H9 (cell line): ENCODE measurements at regions not wholly inside any gene's neighbourhood (a gene's known extent, or its start where the extent isn't known, plus 50 kb on each side); places are given as distances from the start of the nearest gene placed in this dataset.

Experiments used
- DNase-seq: peaks from one replicate; pipeline ENCODE4 v3.0.0-alpha.2; 2017
- H2AFZ ChIP-seq: one replicate; pipeline ENCODE4 v1.6.1; 2013; ENCODE audit warnings: mild to moderate bottlenecking, low read length, control low read depth, moderate library complexity
- H2AK5ac ChIP-seq: 2 replicates; pipeline ENCODE4 v1.6.1; 2013; ENCODE audit warnings: low read length, control low read depth, mixed read lengths; ENCODE audit not compliant: insufficient read length
- H2BK120ac ChIP-seq: one replicate; pipeline ENCODE4 v1.6.1; 2013; ENCODE audit warnings: low read depth, mild to moderate bottlenecking, low read length, control low read depth, inconsistent platforms; ENCODE audit not compliant: poor library complexity, severe bottlenecking
- H2BK12ac ChIP-seq: 2 replicates; pipeline ENCODE4 v1.6.1; 2013; ENCODE audit warnings: low read length, control low read depth, mixed read lengths, low read depth; ENCODE audit not compliant: insufficient read length
- H2BK15ac ChIP-seq: 2 replicates; pipeline ENCODE4 v1.6.1; 2013; ENCODE audit warnings: low read depth, low read length, control low read depth
- H2BK20ac ChIP-seq: one replicate; pipeline ENCODE4 v1.6.1; 2013; ENCODE audit warnings: low read depth, mild to moderate bottlenecking, low read length, control low read depth, inconsistent platforms; ENCODE audit not compliant: poor library complexity, severe bottlenecking
- H2BK5ac ChIP-seq: 2 replicates; pipeline ENCODE4 v1.6.1; 2013; ENCODE audit warnings: low read length, control low read depth, mixed read lengths; ENCODE audit not compliant: insufficient read length
- H3K14ac ChIP-seq: 2 replicates; pipeline ENCODE4 v1.6.1; 2013; ENCODE audit warnings: low read length, control low read depth; ENCODE audit not compliant: insufficient read depth
- H3K18ac ChIP-seq: 2 replicates; pipeline ENCODE4 v1.6.1; 2013; ENCODE audit warnings: low read depth, mild to moderate bottlenecking, mixed read lengths, low read length, control low read depth; ENCODE audit not compliant: insufficient read length
- H3K23ac ChIP-seq: 2 replicates; pipeline ENCODE4 v1.6.1; 2013; ENCODE audit warnings: low read length, control low read depth, mixed read lengths, low read depth; ENCODE audit not compliant: insufficient read length
- H3K23me2 ChIP-seq: 2 replicates; pipeline ENCODE4 v1.6.1; 2013; ENCODE audit warnings: low read depth, mild to moderate bottlenecking, mixed read lengths, low read length, control low read depth; ENCODE audit not compliant: insufficient read length, poor library complexity, severe bottlenecking
- H3K27ac ChIP-seq: 2 replicates; pipeline ENCODE4 v1.5.1; 2013; ENCODE audit warnings: low read length, control low read depth, mixed read lengths, low read depth; ENCODE audit not compliant: insufficient read length
- H3K27me3 ChIP-seq: 2 replicates; pipeline ENCODE4 v1.6.1; 2013; ENCODE audit warnings: low read length, control low read depth, inconsistent platforms; ENCODE audit not compliant: insufficient read depth
- H3K4ac ChIP-seq: 2 replicates; pipeline ENCODE4 v1.6.1; 2013; ENCODE audit warnings: low read depth, mild to moderate bottlenecking, control low read depth, inconsistent platforms, low read length, moderate library complexity
- H3K4me1 ChIP-seq: 2 replicates; pipeline ENCODE4 v1.6.1; 2013; ENCODE audit warnings: low read length, control low read depth, inconsistent platforms; ENCODE audit not compliant: insufficient read depth
- H3K4me2 ChIP-seq: 2 replicates; pipeline ENCODE4 v1.6.1; 2013; ENCODE audit warnings: low read length, control low read depth, mixed read lengths; ENCODE audit not compliant: insufficient read length, insufficient read depth
- H3K56ac ChIP-seq: 2 replicates; pipeline ENCODE4 v1.6.1; 2013; ENCODE audit warnings: low read depth, mild to moderate bottlenecking, mixed read lengths, low read length, control low read depth; ENCODE audit not compliant: insufficient read length
- H3K79me1 ChIP-seq: 2 replicates; pipeline ENCODE4 v1.6.1; 2013; ENCODE audit warnings: low read depth, mild to moderate bottlenecking, moderate library complexity, low read length, control low read depth, inconsistent platforms; ENCODE audit not compliant: insufficient read depth, poor library complexity, severe bottlenecking
- H3K79me2 ChIP-seq: 2 replicates; pipeline ENCODE4 v1.6.1; 2013; ENCODE audit warnings: low read length, control low read depth, inconsistent platforms; ENCODE audit not compliant: insufficient read depth
- H3K9ac ChIP-seq: 2 replicates; pipeline ENCODE4 v1.6.1; 2013; ENCODE audit warnings: low read length, control low read depth, mixed read lengths; ENCODE audit not compliant: insufficient read length; ENCODE audit errors: extremely low read depth
- H3K9me3 ChIP-seq: one replicate; pipeline ENCODE4 v1.6.1; 2013; ENCODE audit warnings: low read depth, low read length, inconsistent platforms; ENCODE audit not compliant: control insufficient read depth
- H3T11ph ChIP-seq: one replicate; pipeline ENCODE4 v1.6.1; 2013; ENCODE audit warnings: mild to moderate bottlenecking, low read length, control low read depth, inconsistent platforms
- H4K20me1 ChIP-seq: one replicate; pipeline ENCODE4 v1.6.1; 2013; ENCODE audit not compliant: control insufficient read depth, insufficient read length, insufficient read depth
- H4K5ac ChIP-seq: 2 replicates; pipeline ENCODE4 v1.6.1; 2013; ENCODE audit warnings: low read depth, mild to moderate bottlenecking, mixed read lengths, low read length, control low read depth; ENCODE audit not compliant: insufficient read length
- H4K8ac ChIP-seq: replicated peaks from 2 replicates; pipeline ENCODE4 v1.6.1; 2013; ENCODE audit warnings: low read length, control low read depth, mixed read lengths, low read depth; ENCODE audit not compliant: insufficient read length
- H4K91ac ChIP-seq: 2 replicates; pipeline ENCODE4 v1.6.1; 2013; ENCODE audit warnings: low read depth, mild to moderate bottlenecking, moderate library complexity, mixed read lengths, low read length, control low read depth; ENCODE audit not compliant: insufficient read length
- H3K27ac Mint-ChIP-seq, 3 experiments: 2 replicates in 2 of 3; 3 replicates in 1 of 3; pipeline ENCODE4 v1.8.0; 2020 to 2021; ENCODE audit warnings: mixed read lengths in 3 of 3, mild to moderate bottlenecking in 1 of 3, moderate library complexity in 1 of 3
- H3K27me3 Mint-ChIP-seq: 2 replicates; pipeline ENCODE4 v1.8.0; 2021; ENCODE audit warnings: low read depth, mild to moderate bottlenecking, moderate library complexity, mixed read lengths
- H3K36me3 Mint-ChIP-seq, 3 experiments: 2 replicates in 2 of 3; 3 replicates in 1 of 3; pipeline ENCODE4 v1.8.0; 2020 to 2021; ENCODE audit warnings: low read depth in 3 of 3, mixed read lengths in 3 of 3; ENCODE audit not compliant: insufficient read depth in 1 of 3
- H3K4me1 Mint-ChIP-seq, 2 experiments: 2 replicates each; pipeline ENCODE4 v1.8.0; 2020; ENCODE audit warnings: mixed read lengths in 2 of 2
- H3K4me3 Mint-ChIP-seq, 2 experiments: 2 replicates in 1 of 2; 3 replicates in 1 of 2; pipeline ENCODE4 v1.8.0; 2020 to 2021; ENCODE audit warnings: mild to moderate bottlenecking in 2 of 2, mixed read lengths in 2 of 2, moderate library complexity in 1 of 2
- H3K9me3 Mint-ChIP-seq, 2 experiments: 2 replicates in 1 of 2; 3 replicates in 1 of 2; pipeline ENCODE4 v1.8.0; 2020; ENCODE audit warnings: mild to moderate bottlenecking in 2 of 2, mixed read lengths in 2 of 2, moderate library complexity in 1 of 2
- CTCF ChIP-seq: fragments of 200-600 bp; sonication (generic); conservative IDR thresholded peaks from 3 replicates; pipeline ENCODE4 v1.8.0; 2021; ENCODE audit warnings: antibody characterized with exemption, mild to moderate bottlenecking
- WGBS: extraction: QIAGEN DNeasy Blood & Tissue Kit; methylation state at CpG from one replicate; pipeline ENCODE4 v1.1.7; 2013; ENCODE audit warnings: missing lambda C conversion rate, low lambda C conversion rate, mixed read lengths; ENCODE audit not compliant: insufficient read length; ENCODE audit errors: extremely low coverage; 5-methylcytosine and 5-hydroxymethylcytosine counted together

- Mint-ChIP-seq H3K4me3 (no peak overlapping the region), H3K27me3 (peaks cover 9% of the 10 kb centered on the region), H3K27ac (no peak overlapping the region), H3K4me1 (peaks cover 4 to 5% of the 10 kb centered on the region in 2 experiments; a peak in 3 of 4 replicates), H3K9me3 (no peaks in the 10 kb centered on the region; a peak in 2 of 5 replicates), H3K36me3 (no peaks in the 10 kb centered on the region)
- H3K4me2 ChIP-seq = no peak overlapping the region
- H2BK20ac ChIP-seq = no peak overlapping the region
- H4K20me1 ChIP-seq = no peaks in the 10 kb centered on the region
- H3K27me3 ChIP-seq = no peaks in the 10 kb centered on the region
- H2BK5ac ChIP-seq = no peak overlapping the region
- no peak overlapping the region for H3K9ac ChIP-seq
- no peak overlapping the region for H3K18ac ChIP-seq
- no peak overlapping the region for H3K4ac ChIP-seq
- H3K23ac ChIP-seq = no peak overlapping the region
- H3K4me1 ChIP-seq = no peaks in the 10 kb centered on the region
- H4K5ac ChIP-seq = no peak overlapping the region
- no peaks in the 10 kb centered on the region for H3K9me3 ChIP-seq
- H3T11ph ChIP-seq = no peak overlapping the region
- no peaks in the 10 kb centered on the region for H3K23me2 ChIP-seq
- H2BK15ac ChIP-seq = no peak overlapping the region
- H2BK120ac ChIP-seq = no peak overlapping the region
- H4K8ac ChIP-seq = no peak overlapping the region
- no CpG with 5 or more reads among the region's 4 CpGs for WGBS
- no peak overlapping the region for H2AFZ ChIP-seq
- no peaks in the 10 kb centered on the region for H3K79me2 ChIP-seq
- DNase-seq = no peak
- no peak overlapping the region for H2BK12ac ChIP-seq
- H3K27ac ChIP-seq = no peak overlapping the region
- H3K14ac ChIP-seq = no peak overlapping the region
- no peak overlapping the region for H2AK5ac ChIP-seq
- no peak overlapping the region for H3K56ac ChIP-seq
- no peak overlapping the region for H4K91ac ChIP-seq
- no peaks in the 10 kb centered on the region for H3K79me1 ChIP-seq
- no peak for TF ChIP-seq CTCF
These were observed 90.7 kb downstream of the AXIN2 start for GRCh38 chr17:65470783-65471182.
